Natural killer cell treated with Interleukin-12 subunit alpha and Interleukin-12 subunit beta and Interleukin-15 and Interleukin-18, amount 100 ng/mL, for 72 hours (primary cell): ENCODE measurements at regions not wholly inside any gene's neighbourhood (a gene's known extent, or its start where the extent isn't known, plus 50 kb on each side); places are given as distances from the start of the nearest gene placed in this dataset.

Experiments used
- ATAC-seq, 2 donors: fragments of 150-1000 bp; cut with Tn5 transposase in 1 of 2; sonication (Bioruptor Pico), chemical (Tn5 transposase) in 1 of 2; 2 replicates each; pipeline ENCODE4 v1.10.0; 2021
- DNase-seq: peaks from one replicate; pipeline ENCODE4 v3.0.0; 2022; ENCODE audit warnings: low spot score
- H3K27ac Mint-ChIP-seq, 2 donors: 1 replicate in 1 of 2; 2 replicates in 1 of 2; pipeline ENCODE4 v1.8.0; 2022; ENCODE audit warnings: mixed read lengths in 2 of 2, mild to moderate bottlenecking in 1 of 2, moderate library complexity in 1 of 2
- H3K27me3 Mint-ChIP-seq, 2 donors: 1 replicate in 1 of 2; 2 replicates in 1 of 2; pipeline ENCODE4 v1.8.0; 2022; ENCODE audit warnings: mixed read lengths in 2 of 2
- H3K36me3 Mint-ChIP-seq: one replicate; pipeline ENCODE4 v1.8.0; 2022; ENCODE audit warnings: mixed read lengths
- H3K4me1 Mint-ChIP-seq, 2 donors: 1 replicate in 1 of 2; 2 replicates in 1 of 2; pipeline ENCODE4 v1.8.0; 2022; ENCODE audit warnings: low read depth in 2 of 2, mixed read lengths in 2 of 2, mild to moderate bottlenecking in 1 of 2
- H3K4me3 Mint-ChIP-seq: one replicate; pipeline ENCODE4 v1.8.0; 2022; ENCODE audit warnings: mixed read lengths
- H3K9me3 Mint-ChIP-seq: 2 replicates; pipeline ENCODE4 v1.8.0; 2022; ENCODE audit warnings: mixed read lengths

- no peak for DNase-seq
- Mint-ChIP-seq H3K27ac (no peak overlapping the region), H3K4me3 (no peak overlapping the region), H3K9me3 (no peaks in the 10 kb centered on the region), H3K36me3 (no peaks in the 10 kb centered on the region), H3K27me3 (peaks cover 0 to 3% of the 10 kb centered on the region in 2 donors), H3K4me1 (peaks cover 9 to 13% of the 10 kb centered on the region in 2 donors)
- ATAC-seq = no peak
Observed at GRCh38 chr1:200334661-200335256, 75.1 kb downstream of the ZNF281 start.

- peaks cover under 1 to 3% of the 10 kb centered on the region in 2 donors for H3K27me3 Mint-ChIP-seq
- no peak overlapping the region for H3K4me3 Mint-ChIP-seq
- DNase-seq = no peak
- no peak for ATAC-seq
- peaks cover 9 to 13% of the 10 kb centered on the region in 2 donors for H3K4me1 Mint-ChIP-seq
- peak overlapping the region in 1 of 2 donors; percentile 1 for H3K27ac Mint-ChIP-seq
- no peaks in the 10 kb centered on the region for H3K36me3 Mint-ChIP-seq
- H3K9me3 Mint-ChIP-seq = no peaks in the 10 kb centered on the region
Observed at GRCh38 chr1:200333329-200333728, 76.5 kb downstream of the ZNF281 start.

GRCh38 chr1:200332716-200333115 lies 77.1 kb downstream of the ZNF281 start:
- Mint-ChIP-seq H3K27me3 (peaks cover 7 to 9% of the 10 kb centered on the region in 2 donors), H3K27ac (no peak overlapping the region), H3K36me3 (no peaks in the 10 kb centered on the region), H3K4me3 (no peak overlapping the region), H3K9me3 (no peaks in the 10 kb centered on the region), H3K4me1 (peaks cover 4 to 9% of the 10 kb centered on the region in 2 donors)
- no peak for ATAC-seq
- DNase-seq = no peak

- H3K36me3 Mint-ChIP-seq = no peaks in the 10 kb centered on the region
- no peaks in the 10 kb centered on the region for H3K9me3 Mint-ChIP-seq
- peaks cover 16 to 18% of the 10 kb centered on the region in 2 donors for H3K27me3 Mint-ChIP-seq
- H3K4me3 Mint-ChIP-seq = no peak overlapping the region
- ATAC-seq = no peak
- no peaks in the 10 kb centered on the region for H3K4me1 Mint-ChIP-seq
- H3K27ac Mint-ChIP-seq = no peak overlapping the region
- DNase-seq = no peak
Observed at GRCh38 chr1:200330741-200331428, 79.0 kb downstream of the ZNF281 start.

DNA sequence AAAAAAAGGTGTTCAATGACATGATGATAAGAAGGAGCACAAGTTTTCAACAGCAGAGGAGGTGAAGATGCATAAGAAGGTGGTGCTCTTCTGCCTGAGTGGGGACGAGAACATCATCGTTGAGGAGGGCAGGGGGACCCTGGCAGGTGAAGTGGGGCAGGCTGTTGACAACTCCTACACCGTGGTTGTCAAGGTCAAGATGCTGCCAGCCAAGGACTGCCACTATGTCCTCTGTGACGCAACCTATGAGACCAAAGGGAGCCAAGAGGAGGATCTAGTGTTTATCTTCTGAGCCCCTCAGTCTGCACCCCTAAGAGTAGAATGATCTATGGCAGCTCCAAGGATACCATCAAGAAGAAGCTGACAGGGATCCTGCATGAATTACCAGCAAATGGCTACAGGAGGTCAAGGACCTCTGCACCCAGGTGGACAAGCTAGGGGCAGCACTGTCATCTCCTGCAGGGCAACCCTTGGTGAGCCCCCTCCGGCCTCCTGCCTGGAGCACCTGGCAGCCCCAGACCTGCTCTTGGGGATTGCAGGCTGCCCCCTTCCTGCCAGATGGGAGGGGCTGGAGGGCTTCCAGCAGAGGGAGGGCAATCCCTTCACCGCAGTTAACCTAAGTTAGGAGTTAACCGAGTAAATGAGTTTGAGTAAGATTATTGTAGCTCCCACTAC lies 80.5 kb downstream of the ZNF281 start:
- H3K27ac Mint-ChIP-seq = no peak overlapping the region
- H3K27me3 Mint-ChIP-seq = peaks cover 16 to 18% of the 10 kb centered on the region in 2 donors
- no peaks in the 10 kb centered on the region for H3K4me1 Mint-ChIP-seq
- no peaks in the 10 kb centered on the region for H3K9me3 Mint-ChIP-seq
- H3K36me3 Mint-ChIP-seq = no peaks in the 10 kb centered on the region
- H3K4me3 Mint-ChIP-seq = no peak overlapping the region
- peak; percentile 24 to 53 for ATAC-seq
- no peak for DNase-seq

- DNase-seq = no peak
- no peaks in the 10 kb centered on the region for H3K36me3 Mint-ChIP-seq
- H3K4me1 Mint-ChIP-seq = no peaks in the 10 kb centered on the region
Observed at GRCh38 chr1:200328379-200328778, 81.5 kb downstream of the ZNF281 start.

GRCh38 chr1:200323856-200324400 lies 85.9 kb downstream of the ZNF281 start:
- no peaks in the 10 kb centered on the region for H3K36me3 Mint-ChIP-seq
- H3K27me3 Mint-ChIP-seq = peaks cover 18 to 23% of the 10 kb centered on the region in 2 donors
- no peak overlapping the region for H3K4me3 Mint-ChIP-seq
- no peak overlapping the region for H3K27ac Mint-ChIP-seq
- no peaks in the 10 kb centered on the region for H3K4me1 Mint-ChIP-seq
- DNase-seq (no peak), ATAC-seq (peak in 1 of 2 donors; percentile 6)
- no peaks in the 10 kb centered on the region for H3K9me3 Mint-ChIP-seq

More at GRCh38 chr1:200328379-200328778, 81.5 kb downstream of the ZNF281 start:
- H3K27ac Mint-ChIP-seq = no peak overlapping the region
- peaks cover 15 to 16% of the 10 kb centered on the region in 2 donors for H3K27me3 Mint-ChIP-seq
- H3K4me3 Mint-ChIP-seq = no peak overlapping the region
- ATAC-seq = no peak
- H3K9me3 Mint-ChIP-seq = no peaks in the 10 kb centered on the region

- ATAC-seq = no peak
- Mint-ChIP-seq H3K36me3 (no peaks in the 10 kb centered on the region), H3K4me3 (no peak overlapping the region), H3K27me3 (peaks cover 15 to 38% of the 10 kb centered on the region in 2 donors), H3K4me1 (no peaks in the 10 kb centered on the region), H3K9me3 (no peaks in the 10 kb centered on the region), H3K27ac (no peak overlapping the region)
- DNase-seq = no peak
Observed at GRCh38 chr1:200319148-200319547, 90.7 kb downstream of the ZNF281 start.

DNA sequence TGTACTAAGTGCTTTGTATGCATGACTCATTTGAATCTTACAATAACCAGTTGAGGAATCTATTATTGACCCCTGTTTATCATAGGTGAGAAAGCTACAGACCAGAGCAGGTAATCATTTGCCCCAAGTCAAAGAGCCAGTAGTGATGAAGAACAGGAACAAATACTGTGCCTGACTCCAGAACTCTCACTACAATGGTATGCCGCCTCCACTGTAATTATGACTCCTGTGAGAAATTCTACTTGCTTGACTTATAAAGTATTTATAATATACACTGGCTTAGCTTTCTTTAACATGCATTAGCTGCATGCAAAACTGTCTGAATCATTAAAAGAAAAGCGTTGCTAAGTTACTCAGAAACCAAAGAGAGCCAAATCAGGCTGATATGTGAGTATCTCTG lies 92.6 kb downstream of the ZNF281 start:
- DNase-seq (no peak), ATAC-seq (no peak)
- Mint-ChIP-seq H3K27ac (no peak overlapping the region), H3K4me1 (no peaks in the 10 kb centered on the region), H3K36me3 (no peaks in the 10 kb centered on the region), H3K27me3 (peaks cover 15 to 31% of the 10 kb centered on the region in 2 donors), H3K4me3 (no peak overlapping the region), H3K9me3 (no peaks in the 10 kb centered on the region)

DNA sequence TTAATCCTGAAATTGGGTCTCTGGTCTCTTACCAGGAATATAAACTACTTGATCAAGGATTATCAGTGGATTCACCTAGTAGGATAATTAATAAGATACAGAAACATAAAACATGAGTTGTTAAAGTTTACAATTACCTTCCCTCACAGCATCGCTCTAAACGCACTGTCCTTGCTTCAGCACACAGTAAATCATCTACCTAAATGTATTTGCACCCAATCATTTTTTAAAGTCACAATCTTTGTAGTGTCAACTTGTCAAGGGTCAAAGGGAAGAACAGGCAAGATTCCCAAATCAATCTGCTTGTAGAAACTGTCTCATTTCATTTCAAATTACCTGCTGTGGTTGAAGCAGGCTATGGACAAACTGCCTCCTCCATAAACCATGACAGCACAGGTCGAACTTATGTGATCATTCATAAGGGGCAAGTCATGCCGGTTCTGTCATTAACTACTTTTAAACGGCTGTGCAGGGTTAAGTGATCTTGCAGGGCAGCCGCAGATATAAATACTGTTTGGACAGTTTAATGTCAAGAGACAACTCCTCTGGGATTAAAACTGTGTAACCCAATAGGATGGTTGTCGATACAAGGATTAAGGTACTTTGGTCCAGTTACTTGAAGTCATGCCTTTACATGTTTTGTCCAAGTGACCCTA lies 93.6 kb downstream of the ZNF281 start:
- Mint-ChIP-seq H3K36me3 (no peaks in the 10 kb centered on the region), H3K9me3 (no peaks in the 10 kb centered on the region), H3K4me3 (no peak overlapping the region), H3K27ac (no peak overlapping the region), H3K4me1 (no peaks in the 10 kb centered on the region), H3K27me3 (peaks cover 15 to 31% of the 10 kb centered on the region in 2 donors)
- DNase-seq = no peak
- ATAC-seq = no peak

DNA sequence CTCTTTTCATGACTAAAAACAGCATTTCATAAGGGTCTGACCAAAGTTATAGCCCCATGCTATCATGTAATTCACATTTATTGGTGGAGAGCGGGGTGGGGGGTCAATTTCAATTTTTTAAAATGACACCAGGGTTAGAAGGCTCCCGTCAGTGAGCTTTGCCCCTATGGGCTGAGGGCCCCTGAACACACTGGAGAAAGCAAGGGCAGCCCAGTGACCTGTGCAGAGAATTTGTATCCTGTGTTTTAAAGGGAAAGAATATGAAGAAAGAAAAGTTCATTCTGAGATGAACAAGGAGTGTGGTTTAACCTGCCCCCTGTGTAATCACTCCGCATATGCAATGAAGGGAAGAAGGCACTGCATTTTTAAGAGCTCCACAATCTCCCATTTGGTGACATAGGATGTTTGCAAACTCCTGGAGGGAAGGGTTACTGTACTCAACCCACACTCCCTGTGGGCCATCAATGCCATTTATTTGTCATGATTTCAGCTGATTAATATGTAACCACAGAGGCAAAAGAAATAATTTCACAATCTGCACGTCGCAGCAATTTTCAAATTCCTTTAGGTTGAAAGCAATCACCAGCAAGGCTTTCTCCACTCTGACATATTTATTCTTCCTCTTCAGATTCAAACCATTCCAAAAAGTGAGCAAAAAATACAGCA lies 95.6 kb downstream of the ZNF281 start:
- no peaks in the 10 kb centered on the region for H3K36me3 Mint-ChIP-seq
- H3K27me3 Mint-ChIP-seq = peaks cover 15 to 31% of the 10 kb centered on the region in 2 donors

DNA sequence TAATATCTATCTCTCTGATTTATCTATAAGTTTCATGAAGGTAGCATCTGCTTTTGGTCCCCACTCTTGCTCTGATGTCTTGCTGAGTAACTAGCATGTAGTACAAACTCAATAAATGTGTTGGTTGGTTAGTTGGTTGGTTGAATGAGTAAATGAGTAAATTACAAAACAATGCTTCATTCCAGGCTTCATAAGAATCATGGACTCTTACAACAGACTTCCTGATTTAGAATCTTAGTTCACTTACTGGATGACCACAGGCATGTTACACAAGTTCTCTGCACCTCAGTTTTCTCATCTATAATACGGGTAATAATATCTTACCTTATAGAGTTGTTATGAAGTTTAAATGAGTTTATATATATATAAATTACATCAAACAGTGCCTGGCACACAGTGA lies 98.6 kb downstream of the ZNF281 start:
- peaks cover 3 to 5% of the 10 kb centered on the region in 2 donors for H3K4me1 Mint-ChIP-seq
- H3K9me3 Mint-ChIP-seq = no peaks in the 10 kb centered on the region
- DNase-seq (no peak), ATAC-seq (no peak)
- H3K4me3 Mint-ChIP-seq = no peak overlapping the region
- H3K27ac Mint-ChIP-seq = no peak overlapping the region
- no peaks in the 10 kb centered on the region for H3K36me3 Mint-ChIP-seq
- H3K27me3 Mint-ChIP-seq = peaks cover 14% of the 10 kb centered on the region in 2 donors

More for the DNA sequence above, 95.6 kb downstream of the ZNF281 start:
- Mint-ChIP-seq H3K27ac (no peak overlapping the region), H3K9me3 (no peaks in the 10 kb centered on the region), H3K4me3 (no peak overlapping the region), H3K4me1 (no peaks in the 10 kb centered on the region)
- ATAC-seq = no peak
- DNase-seq = no peak

DNA sequence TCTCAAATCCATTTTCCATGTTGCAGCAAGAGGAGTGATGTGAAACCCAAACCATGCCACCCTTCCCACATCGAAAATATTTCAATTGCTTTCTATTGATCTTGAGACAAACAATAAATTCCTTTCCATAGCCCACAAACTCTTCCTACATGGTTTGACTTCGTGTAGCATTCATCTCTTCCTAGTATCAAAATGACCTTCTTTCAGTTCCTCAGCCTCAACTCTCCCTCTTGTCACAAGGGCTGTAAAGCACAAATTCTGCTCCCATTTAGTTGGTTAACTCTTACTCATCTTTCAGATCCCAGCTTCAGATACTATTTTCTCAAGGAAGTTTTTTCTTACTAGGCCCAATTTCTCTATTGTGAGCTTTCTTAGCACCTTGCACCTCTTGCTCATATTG lies 99.0 kb downstream of the ZNF281 start:
- H3K4me1 Mint-ChIP-seq = peaks cover 3 to 5% of the 10 kb centered on the region in 2 donors
- no peaks in the 10 kb centered on the region for H3K36me3 Mint-ChIP-seq
- peaks cover 10 to 11% of the 10 kb centered on the region in 2 donors for H3K27me3 Mint-ChIP-seq
- no peak overlapping the region for H3K27ac Mint-ChIP-seq
- DNase-seq (no peak), ATAC-seq (no peak)
- H3K4me3 Mint-ChIP-seq = no peak overlapping the region
- H3K9me3 Mint-ChIP-seq = no peaks in the 10 kb centered on the region
